ENCODE measurements at regions not wholly inside any gene's neighbourhood (a gene's known extent, or its start where the extent isn't known, plus 50 kb on each side); places are given as distances from the start of the nearest gene placed in this dataset.
"Not testable (repeated sequence)": the region's sequence is repeated elsewhere in the genome, so short reads cannot be mapped to it uniquely, and the experiment has no call there.

DNA sequence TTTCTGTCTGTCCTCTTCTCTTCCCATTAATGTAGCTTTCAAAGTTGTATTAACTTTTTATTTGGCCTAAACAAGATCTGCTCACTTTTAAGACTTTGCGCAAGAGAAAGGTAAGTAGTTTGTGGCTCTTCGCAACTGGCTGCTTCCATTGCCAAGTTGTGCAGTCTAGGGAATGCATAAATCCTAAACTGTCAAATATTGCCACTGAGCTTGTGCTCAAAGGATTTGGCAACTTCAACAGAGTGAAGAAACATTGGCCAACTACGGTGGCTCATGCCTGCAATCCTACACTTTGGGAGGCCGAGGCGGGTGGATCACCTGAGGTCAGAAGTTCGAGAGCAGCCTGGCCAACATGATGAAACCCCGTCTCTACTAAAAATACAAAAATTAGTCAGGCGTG lies 826.4 kb downstream of the EPHA4 start:
- Histone ChIP-seq H3K27me3 (no peaks in the 10 kb centered on the region), H3K4me1 (no peaks in the 10 kb centered on the region), H3K9me3 (no peaks in the 10 kb centered on the region), H3K36me3 (no peaks in the 10 kb centered on the region), H3K4me3 (no peak overlapping the region), H3K27ac (no peak overlapping the region)
- TF ChIP-seq, protein P1, sequence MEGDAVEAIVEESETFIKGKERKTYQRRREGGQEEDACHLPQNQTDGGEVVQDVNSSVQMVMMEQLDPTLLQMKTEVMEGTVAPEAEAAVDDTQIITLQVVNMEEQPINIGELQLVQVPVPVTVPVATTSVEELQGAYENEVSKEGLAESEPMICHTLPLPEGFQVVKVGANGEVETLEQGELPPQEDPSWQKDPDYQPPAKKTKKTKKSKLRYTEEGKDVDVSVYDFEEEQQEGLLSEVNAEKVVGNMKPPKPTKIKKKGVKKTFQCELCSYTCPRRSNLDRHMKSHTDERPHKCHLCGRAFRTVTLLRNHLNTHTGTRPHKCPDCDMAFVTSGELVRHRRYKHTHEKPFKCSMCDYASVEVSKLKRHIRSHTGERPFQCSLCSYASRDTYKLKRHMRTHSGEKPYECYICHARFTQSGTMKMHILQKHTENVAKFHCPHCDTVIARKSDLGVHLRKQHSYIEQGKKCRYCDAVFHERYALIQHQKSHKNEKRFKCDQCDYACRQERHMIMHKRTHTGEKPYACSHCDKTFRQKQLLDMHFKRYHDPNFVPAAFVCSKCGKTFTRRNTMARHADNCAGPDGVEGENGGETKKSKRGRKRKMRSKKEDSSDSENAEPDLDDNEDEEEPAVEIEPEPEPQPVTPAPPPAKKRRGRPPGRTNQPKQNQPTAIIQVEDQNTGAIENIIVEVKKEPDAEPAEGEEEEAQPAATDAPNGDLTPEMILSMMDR (IDR thresholded peaks at IDR 0.05) = no peak
- DNase-seq = no peak
- intact Hi-C loops (cut with DNase I) = no loop called here
- no peak for ATAC-seq

DNA sequence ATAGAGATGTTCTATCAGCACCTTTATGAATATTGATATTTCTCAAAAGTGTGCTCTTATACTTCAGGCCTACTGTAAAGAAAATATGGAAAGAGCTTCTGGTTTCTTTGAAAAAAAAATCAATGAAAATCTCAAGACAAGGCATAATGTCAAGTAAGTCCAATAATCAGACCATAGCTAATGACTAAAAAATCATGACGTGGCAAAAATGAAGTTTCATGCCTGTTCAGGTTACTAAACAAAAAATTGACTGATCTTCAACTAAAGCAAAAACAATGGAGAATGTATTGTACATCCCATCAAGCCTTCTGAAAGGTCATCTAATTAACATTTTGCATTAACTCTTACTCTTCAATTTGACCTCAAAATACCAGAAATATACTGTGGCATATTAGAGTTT lies 824.4 kb downstream of the EPHA4 start:
- intact Hi-C loops (cut with DNase I) = no loop called here
- DNase-seq = no peak
- no peak for ATAC-seq
- TF ChIP-seq, protein P1 (IDR thresholded peaks at IDR 0.05) = no peak
- no peak overlapping the region for H3K27ac ChIP-seq
- H3K27me3 ChIP-seq = no peaks in the 10 kb centered on the region
- no peak overlapping the region for H3K4me3 ChIP-seq
- H3K9me3 ChIP-seq = no peaks in the 10 kb centered on the region
- H3K4me1 ChIP-seq = no peaks in the 10 kb centered on the region
- no peaks in the 10 kb centered on the region for H3K36me3 ChIP-seq

DNA sequence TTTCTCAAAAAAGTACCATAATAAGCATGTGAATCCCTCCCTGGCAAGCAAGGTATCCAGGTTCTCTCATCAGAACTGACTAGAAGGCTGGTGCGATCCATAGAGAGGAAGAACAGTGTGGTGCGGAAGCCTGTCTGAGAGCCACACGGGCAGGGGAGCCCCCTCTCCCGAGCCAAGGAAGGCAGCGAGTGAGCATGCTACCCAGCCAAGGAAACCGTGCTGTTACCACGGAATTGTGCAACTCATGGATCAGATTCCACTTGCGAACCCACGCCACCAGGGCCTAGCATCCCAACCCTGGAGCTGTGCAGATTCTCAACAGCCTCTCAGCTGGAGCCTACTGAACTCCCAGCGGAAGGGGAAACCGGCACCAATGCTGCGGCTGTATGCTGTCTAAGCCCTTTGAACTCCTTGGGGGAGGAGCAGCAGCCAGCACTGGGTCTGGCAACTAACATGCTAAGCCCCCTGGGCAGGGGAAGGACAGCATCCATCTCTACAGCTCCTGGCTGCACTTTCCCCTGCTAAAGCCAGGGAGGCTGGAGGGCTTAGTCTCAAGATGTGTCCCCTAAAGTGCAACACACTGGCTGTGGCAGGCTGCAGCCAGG lies 823.1 kb downstream of the EPHA4 start:
- Histone ChIP-seq H3K4me3 (no peak overlapping the region), H3K9me3 (no peaks in the 10 kb centered on the region), H3K27me3 (no peaks in the 10 kb centered on the region), H3K4me1 (no peaks in the 10 kb centered on the region), H3K27ac (no peak overlapping the region), H3K36me3 (no peaks in the 10 kb centered on the region)
- TF ChIP-seq, protein P1 (IDR thresholded peaks at IDR 0.05) = no peak
- DNase-seq = peak; percentile 49
- intact Hi-C loops (cut with DNase I) = no loop called here
- no peak for ATAC-seq

DNA sequence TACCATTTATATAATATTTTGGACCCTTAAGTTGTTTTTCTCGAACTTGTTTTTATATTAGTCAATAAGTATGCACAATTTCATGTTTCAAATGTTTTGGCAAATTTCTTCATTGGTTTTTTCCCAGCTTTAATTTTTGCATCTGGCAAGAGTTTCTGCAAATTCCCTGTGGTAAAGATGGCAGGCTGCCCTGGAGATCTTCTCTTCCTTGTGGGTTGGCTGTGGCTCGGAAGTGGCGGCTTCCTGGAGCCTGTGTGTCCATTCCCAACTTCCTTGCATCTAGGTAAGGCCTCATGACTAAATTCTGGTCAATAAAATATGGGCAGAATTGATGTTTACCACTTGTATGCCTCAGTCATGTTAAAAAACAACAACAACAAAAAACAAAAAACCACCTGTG lies 818.6 kb downstream of the EPHA4 start:
- DNase-seq = no peak
- intact Hi-C loops (cut with DNase I) = no loop called here
- no peak for ATAC-seq
- Histone ChIP-seq H3K4me1 (no peaks in the 10 kb centered on the region), H3K27me3 (no peaks in the 10 kb centered on the region), H3K27ac (no peak overlapping the region), H3K36me3 (no peaks in the 10 kb centered on the region), H3K4me3 (no peak overlapping the region), H3K9me3 (no peaks in the 10 kb centered on the region)
- TF ChIP-seq, protein P1 (IDR thresholded peaks at IDR 0.05) = no peak

DNA sequence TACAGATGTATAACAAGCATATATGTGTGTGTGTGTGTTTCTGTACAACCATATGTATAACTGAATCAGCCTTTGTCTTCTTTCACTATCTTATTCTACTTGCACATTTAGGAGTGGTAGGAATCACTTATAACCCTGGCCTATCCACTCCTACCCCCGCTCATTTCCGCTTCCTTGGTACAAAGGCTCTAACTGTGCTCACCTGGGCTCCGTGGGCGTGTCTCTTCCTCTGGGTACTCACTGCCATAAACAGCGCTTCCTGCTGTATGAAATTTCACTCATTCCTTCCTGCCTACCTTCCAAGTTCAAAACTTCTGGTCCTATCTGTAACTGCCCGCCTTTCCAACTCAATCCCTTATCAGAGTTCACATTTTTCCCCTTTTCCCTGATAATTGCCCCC lies 815.5 kb downstream of the EPHA4 start:
- Histone ChIP-seq H3K27me3 (no peaks in the 10 kb centered on the region), H3K36me3 (no peaks in the 10 kb centered on the region), H3K4me1 (no peaks in the 10 kb centered on the region), H3K9me3 (no peaks in the 10 kb centered on the region), H3K27ac (no peak overlapping the region), H3K4me3 (no peak overlapping the region)
- ATAC-seq (no peak), DNase-seq (no peak)
- intact Hi-C loops (cut with DNase I) = no loop called here
- TF ChIP-seq, protein P1 (IDR thresholded peaks at IDR 0.05) = no peak

DNA sequence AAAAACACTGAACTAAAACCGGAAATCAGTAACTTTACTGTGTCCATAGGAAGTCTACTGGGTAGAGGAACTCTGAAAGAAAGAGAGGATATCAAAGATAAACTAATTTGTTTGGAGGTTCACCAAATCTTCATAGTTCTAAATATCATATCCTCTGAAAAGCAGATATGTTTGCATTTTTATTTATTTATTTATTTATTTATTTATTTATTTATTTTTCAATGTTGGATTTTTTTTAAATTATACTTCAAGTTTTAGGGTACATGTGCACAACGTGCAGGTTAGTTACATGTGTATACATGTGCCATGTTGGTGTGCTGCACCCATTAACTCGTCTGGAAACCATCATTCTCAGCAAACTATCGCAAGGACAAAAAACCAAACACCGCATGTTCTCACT lies 813.7 kb downstream of the EPHA4 start:
- H3K4me1 ChIP-seq; DNase-seq; H3K36me3 ChIP-seq; intact Hi-C loops (cut with DNase I); H3K9me3 ChIP-seq; H3K27ac ChIP-seq; H3K4me3 ChIP-seq; ATAC-seq; H3K27me3 ChIP-seq: not testable (repeated sequence)

All from upper lobe of right lung (tissue), 1 donor.